Stimulated activated memory B cell treated with anti-CD40 and anti-IgM and Interleukin-4, amounts not matched to agents 10 μg/mL and 1 μg/mL and 100 μg/mL, for 72 hours (primary cell): ENCODE measurements at regions not wholly inside any gene's neighbourhood (a gene's known extent, or its start where the extent isn't known, plus 50 kb on each side); places are given as distances from the start of the nearest gene placed in this dataset.

ENCODE experiments used
- ATAC-seq: fragments of 150-1000 bp; cut with Tn5 transposase; 2 replicates; pipeline ENCODE4 v1.10.0; 2021
- H3K27ac Mint-ChIP-seq: one replicate; pipeline ENCODE4 v1.8.0; 2022; ENCODE audit warnings: mild to moderate bottlenecking, mixed read lengths
- H3K27me3 Mint-ChIP-seq: one replicate; pipeline ENCODE4 v1.8.0; 2022; ENCODE audit warnings: mixed read lengths
- H3K36me3 Mint-ChIP-seq: one replicate; pipeline ENCODE4 v1.8.0; 2022; ENCODE audit warnings: mixed read lengths
- H3K4me1 Mint-ChIP-seq: one replicate; pipeline ENCODE4 v1.8.0; 2022; ENCODE audit warnings: mixed read lengths
- H3K4me3 Mint-ChIP-seq: one replicate; pipeline ENCODE4 v1.8.0; 2022; ENCODE audit warnings: mild to moderate bottlenecking, moderate library complexity, mixed read lengths
- H3K9me3 Mint-ChIP-seq: one replicate; pipeline ENCODE4 v1.8.0; 2022; ENCODE audit warnings: mixed read lengths

DNA sequence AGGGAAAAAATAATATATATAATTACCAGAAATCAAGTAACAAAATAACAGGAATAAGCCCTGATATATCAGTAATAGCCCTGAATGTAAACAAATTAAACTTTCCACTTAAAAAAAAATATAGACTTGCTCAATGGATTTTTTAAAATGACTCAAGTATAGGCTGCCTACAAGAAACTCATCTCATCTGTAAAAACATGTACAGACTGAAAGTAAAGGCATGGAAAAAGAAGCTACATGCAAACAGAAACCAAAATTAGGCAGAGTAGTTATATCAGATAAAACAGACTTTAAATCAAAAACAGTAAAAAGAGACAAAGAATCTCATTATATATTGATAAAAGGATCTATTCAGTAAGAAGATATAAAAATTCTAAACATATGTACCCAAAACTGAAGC is 82.4 kb upstream of the STT3B start:
- H3K27ac Mint-ChIP-seq: no peak overlapping the region
- H3K27me3 Mint-ChIP-seq: peaks cover 28% of the 10 kb centered on the region
- peaks cover 14% of the 10 kb centered on the region for H3K4me1 Mint-ChIP-seq
- no peak for ATAC-seq
- H3K36me3 Mint-ChIP-seq: no peaks in the 10 kb centered on the region
- H3K9me3 Mint-ChIP-seq: peaks cover 4% of the 10 kb centered on the region
- no peak overlapping the region for H3K4me3 Mint-ChIP-seq

DNA sequence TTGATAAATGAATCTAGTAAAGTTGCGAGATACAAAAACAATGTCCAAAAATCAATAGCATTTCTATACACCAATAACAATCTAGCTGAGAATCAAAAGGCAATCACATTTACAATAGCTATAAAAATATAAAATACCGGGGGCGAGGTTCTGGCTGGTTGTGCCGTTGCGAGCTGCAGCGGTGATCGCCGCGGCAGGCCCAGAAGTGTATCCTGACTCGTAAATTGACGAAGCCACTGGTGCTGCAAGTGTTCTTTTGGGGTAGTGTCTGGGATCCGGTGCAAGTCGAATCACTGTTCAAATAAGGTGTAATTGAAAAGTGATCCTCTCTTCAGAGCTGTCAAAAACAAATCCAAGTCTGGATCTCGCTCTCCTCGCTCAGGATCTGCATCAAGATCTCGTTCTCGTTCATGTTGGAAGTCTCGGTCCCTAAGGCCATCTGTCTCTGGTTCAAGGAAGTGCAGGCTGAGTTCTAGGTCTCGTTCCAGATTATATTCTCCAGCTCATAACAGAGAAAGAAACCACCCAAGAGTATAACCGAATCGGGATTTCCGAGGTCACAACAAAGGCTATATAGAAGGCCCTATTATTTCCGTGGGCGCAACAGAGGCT is 80.1 kb upstream of the STT3B start:
- Mint-ChIP-seq H3K36me3 (no peaks in the 10 kb centered on the region), H3K4me3 (no peak overlapping the region), H3K9me3 (peaks cover 4% of the 10 kb centered on the region), H3K27ac (no peak overlapping the region), H3K27me3 (peaks cover 28% of the 10 kb centered on the region), H3K4me1 (peaks cover 23% of the 10 kb centered on the region)
- ATAC-seq: no peak

DNA sequence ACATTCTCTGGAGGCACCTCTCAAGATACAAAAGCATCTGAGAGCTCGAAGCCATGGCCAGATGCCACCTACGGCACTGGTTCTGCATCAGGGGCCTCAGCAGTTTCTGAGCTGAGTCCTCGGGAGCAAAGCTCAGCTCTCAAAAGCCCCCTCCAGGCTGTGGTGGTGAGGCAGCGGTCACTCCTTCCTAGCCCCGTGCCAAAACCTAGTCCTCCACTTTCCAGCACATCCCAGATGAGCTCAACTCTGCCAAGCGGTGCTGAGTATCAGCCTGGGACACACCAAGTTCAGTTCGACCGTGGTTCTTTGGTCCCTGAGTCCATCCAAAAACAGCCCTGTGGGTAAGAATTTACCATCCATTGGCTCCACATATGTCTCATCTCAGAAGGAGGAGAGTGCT is 79.3 kb upstream of the STT3B start:
- ATAC-seq: no peak
- peaks cover 21% of the 10 kb centered on the region for H3K4me1 Mint-ChIP-seq
- peaks cover 4% of the 10 kb centered on the region for H3K9me3 Mint-ChIP-seq
- H3K27me3 Mint-ChIP-seq: peaks cover 27% of the 10 kb centered on the region
- H3K36me3 Mint-ChIP-seq: no peaks in the 10 kb centered on the region
- H3K4me3 Mint-ChIP-seq: no peak overlapping the region
- H3K27ac Mint-ChIP-seq: no peak overlapping the region

DNA sequence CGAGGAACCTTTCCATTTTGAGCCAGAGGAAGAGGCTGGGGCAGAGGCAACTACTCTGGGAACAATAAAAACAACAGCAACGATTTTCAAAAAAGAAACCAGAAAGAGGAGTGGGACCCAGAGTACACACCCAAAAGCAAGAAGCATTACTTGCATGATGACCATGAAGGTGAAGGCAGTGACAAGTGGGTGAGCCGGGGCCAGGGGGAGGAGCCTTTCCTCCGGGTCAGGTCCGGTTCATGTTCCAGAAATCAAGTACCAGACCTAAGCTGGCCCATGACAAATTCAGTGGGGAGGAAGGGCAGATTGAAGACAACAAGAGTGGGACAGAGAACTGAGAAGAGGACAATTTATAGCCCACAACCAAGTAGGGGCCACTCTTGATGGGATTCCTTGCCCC is 77.2 kb upstream of the STT3B start:
- Mint-ChIP-seq H3K27ac (no peak overlapping the region), H3K27me3 (peaks cover 17% of the 10 kb centered on the region), H3K9me3 (no peaks in the 10 kb centered on the region), H3K36me3 (no peaks in the 10 kb centered on the region), H3K4me3 (no peak overlapping the region), H3K4me1 (peaks cover 13% of the 10 kb centered on the region)
- no peak for ATAC-seq

DNA sequence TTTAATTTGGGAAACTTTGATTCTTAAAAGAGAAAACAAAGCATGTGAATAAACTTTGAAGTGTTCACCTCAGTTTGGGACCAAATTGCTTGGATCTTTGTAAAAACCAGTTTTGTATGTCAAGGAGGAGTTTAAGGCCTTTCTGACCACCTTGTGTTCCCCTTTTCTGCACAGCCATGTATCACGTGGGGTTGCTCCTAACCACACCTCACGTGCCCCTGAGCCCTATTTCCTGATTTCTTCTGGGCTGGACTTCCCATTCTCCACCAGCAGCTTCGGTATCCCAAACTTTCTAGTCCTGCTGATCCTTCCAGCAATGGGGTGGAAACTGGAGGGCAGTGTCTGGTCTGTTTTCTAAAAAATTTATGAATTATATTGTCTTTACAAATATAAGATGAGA is 76.4 kb upstream of the STT3B start:
- ATAC-seq: no peak
- Mint-ChIP-seq H3K9me3 (no peaks in the 10 kb centered on the region), H3K27me3 (peaks cover 10% of the 10 kb centered on the region), H3K4me1 (peaks cover 13% of the 10 kb centered on the region), H3K36me3 (no peaks in the 10 kb centered on the region), H3K27ac (no peak overlapping the region), H3K4me3 (no peak overlapping the region)

DNA sequence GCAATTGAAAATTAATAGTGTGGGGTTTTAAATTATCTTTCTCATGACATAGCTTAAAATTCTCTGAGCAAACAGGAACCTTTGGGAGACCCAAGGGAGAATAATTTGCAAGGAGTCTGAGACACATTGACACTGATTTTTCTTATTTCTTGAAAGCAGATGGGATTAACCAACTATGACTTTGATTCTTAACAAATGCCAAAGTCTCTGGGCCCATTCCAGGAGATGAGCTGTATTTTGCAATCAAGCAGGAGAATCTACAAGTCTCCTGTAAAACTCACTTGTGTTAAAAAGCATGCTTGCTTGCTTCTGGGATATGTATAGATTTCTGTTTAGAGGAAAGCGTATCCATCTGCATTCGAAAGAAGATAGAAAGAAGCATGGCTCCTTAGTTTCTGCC is 71.3 kb upstream of the STT3B start:
- Mint-ChIP-seq H3K27ac (peak overlapping the region; percentile 85), H3K36me3 (no peaks in the 10 kb centered on the region), H3K4me3 (no peak overlapping the region), H3K4me1 (peaks cover 17% of the 10 kb centered on the region), H3K27me3 (no peaks in the 10 kb centered on the region), H3K9me3 (no peaks in the 10 kb centered on the region)
- no peak for ATAC-seq

DNA sequence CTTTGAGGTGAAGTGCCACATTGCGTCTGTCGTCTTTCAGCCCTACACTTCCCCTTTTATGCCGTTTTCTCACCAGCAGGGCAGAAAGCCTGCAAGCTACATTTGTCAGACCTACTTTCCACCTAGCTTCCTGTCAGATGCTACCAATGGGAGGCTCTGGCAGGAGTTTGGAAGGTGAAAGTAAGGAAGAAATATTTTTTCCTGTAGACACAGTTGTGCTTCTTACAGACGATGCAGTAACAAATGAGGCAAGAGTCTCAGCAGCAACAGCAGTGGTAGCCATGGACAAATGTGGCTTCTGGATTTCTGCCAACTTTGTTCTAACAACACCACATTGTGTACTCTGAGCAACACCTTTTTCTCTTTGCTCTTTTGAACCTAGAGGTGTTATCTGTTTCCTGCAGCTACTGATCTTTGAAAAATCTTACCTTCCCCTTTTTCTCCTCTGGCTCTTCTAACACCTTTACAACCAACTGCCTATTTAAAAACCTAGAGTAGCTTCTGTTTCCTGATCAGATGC is 70.6 kb upstream of the STT3B start:
- Mint-ChIP-seq H3K27me3 (no peaks in the 10 kb centered on the region), H3K4me3 (no peak overlapping the region), H3K36me3 (no peaks in the 10 kb centered on the region), H3K9me3 (no peaks in the 10 kb centered on the region), H3K4me1 (peaks cover 15% of the 10 kb centered on the region), H3K27ac (peak overlapping the region; percentile 85)
- peak; percentile 87 for ATAC-seq

DNA sequence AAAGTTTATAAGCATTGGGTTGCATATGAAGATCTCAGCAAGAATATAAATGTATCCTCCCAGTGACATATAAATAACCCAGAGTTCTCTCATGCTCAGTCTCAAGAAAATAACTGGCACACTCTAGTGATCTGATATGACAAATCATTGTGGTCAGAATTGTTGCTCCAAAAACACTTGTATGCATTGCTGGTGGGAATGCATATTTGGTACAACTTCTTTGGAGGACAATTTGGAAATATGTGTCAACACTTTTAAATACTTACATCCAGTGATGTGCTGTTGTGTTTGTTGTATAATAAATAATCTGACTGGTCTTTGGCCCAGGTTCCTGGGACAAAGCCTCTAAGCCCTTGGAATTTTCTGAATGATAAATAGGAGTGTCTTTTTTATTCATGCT is 66.7 kb upstream of the STT3B start:
- Mint-ChIP-seq H3K27me3 (no peaks in the 10 kb centered on the region), H3K4me1 (peaks cover 15% of the 10 kb centered on the region), H3K9me3 (no peaks in the 10 kb centered on the region), H3K4me3 (no peak overlapping the region), H3K27ac (no peak overlapping the region), H3K36me3 (no peaks in the 10 kb centered on the region)
- ATAC-seq: no peak

DNA sequence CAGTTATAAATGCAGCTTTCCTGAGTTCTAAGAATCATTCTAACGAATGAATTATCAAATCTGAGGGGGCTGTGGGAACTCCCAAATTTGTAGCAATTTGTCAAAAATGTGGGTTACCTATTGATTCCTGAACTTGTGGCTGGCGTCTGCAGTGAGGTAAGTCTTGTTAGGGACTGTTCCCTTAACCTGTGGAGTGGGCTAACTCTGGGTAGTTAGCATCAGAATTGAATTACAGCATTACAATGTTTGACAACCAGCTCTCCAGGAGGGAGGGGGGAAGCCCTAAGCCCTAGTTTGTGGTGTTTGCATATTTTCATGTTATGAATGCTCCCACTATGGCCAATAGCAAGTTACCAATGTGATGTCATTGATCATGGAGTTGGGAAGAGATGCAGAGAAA is 65.9 kb upstream of the STT3B start:
- Mint-ChIP-seq H3K9me3 (no peaks in the 10 kb centered on the region), H3K27ac (no peak overlapping the region), H3K4me1 (peaks cover 11% of the 10 kb centered on the region), H3K36me3 (no peaks in the 10 kb centered on the region), H3K4me3 (no peak overlapping the region), H3K27me3 (no peaks in the 10 kb centered on the region)
- no peak for ATAC-seq

DNA sequence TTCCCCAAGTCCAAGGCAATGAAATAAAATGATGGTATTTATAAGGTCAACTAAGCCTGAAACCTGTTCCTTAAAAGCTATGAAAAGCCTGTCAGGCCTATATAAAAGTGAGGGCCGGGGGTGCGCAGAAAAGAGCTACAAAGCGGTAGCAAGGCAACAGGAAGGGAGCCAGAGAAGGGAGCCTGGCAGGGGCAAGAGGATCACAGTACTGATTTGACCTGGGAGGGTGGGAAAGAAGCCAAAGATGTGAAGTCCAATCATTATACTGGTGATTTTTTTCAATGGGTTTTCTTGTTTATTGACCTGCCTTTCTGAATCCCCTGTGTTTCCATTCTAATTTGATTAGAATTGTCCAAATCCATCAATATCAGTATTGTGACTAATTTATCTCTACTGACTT is 64.3 kb upstream of the STT3B start:
- H3K36me3 Mint-ChIP-seq: no peaks in the 10 kb centered on the region
- H3K27ac Mint-ChIP-seq: no peak overlapping the region
- H3K27me3 Mint-ChIP-seq: no peaks in the 10 kb centered on the region
- peaks cover 6% of the 10 kb centered on the region for H3K4me1 Mint-ChIP-seq
- ATAC-seq: no peak
- H3K9me3 Mint-ChIP-seq: peaks cover 8% of the 10 kb centered on the region
- H3K4me3 Mint-ChIP-seq: no peak overlapping the region

DNA sequence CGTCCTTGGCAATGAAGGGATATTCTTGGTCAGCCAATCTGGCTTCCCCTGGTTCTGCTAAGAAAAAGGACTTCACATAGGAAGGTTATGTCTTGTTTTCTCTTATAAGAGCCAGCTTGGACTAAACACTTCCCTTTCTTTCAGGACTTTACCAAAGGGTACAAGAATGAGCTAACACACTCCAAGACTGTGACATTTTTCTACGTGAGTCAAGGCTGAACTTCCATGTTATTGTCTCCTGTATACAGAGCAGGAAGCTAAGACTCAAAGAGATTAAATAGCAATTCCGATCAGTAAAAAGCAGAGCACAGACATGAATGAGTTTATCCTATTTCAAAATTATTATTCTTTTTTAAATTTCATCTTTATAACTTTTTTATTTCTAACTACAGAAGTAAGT is 63.3 kb upstream of the STT3B start:
- Mint-ChIP-seq H3K27me3 (no peaks in the 10 kb centered on the region), H3K9me3 (peaks cover 9% of the 10 kb centered on the region), H3K27ac (no peak overlapping the region), H3K4me1 (peaks cover 6% of the 10 kb centered on the region), H3K4me3 (no peak overlapping the region), H3K36me3 (no peaks in the 10 kb centered on the region)
- ATAC-seq: no peak

DNA sequence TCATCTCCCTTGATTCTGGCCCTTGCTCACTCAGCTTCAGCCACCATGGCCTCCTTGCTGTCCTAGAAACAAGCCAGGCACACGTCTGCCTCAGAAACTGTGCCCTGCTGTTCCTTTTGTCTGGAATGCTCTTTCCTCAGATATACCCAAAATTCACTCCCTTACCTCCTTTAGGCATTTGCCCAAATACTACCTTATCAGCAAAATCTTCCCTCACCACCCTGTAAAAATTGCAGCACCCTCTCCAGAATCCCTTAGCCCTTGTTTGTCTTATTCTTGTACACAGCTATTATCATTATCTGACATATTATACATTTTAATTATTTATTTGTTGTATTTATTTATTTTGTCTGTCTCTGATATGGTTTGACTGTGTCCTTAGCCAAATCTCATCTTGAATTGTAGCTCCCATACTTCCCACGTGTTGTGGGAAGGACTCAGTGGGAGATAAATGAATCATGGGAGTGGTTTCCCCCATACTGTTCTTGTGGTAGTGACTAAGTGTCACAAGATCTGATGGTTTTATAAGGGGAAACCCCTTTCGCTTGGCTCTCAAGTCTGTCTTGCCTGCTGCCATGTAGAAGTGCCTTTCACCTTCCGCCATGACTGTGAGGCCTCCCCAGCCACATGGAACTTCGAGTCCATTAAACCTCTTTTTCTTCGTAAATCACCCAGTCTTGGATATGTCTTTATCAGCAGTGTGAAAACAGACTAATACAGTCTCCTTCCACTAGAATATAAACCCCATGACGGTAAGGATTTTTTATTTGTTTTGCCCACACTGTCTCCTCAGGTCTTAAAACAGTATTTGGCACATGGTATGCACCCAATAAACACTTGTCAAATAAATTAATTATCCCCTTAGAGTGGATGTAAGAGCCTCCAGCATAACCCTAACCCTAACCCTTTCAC is 60.0 kb upstream of the STT3B start:
- H3K4me1 Mint-ChIP-seq: peaks cover 12% of the 10 kb centered on the region
- peaks cover 9% of the 10 kb centered on the region for H3K9me3 Mint-ChIP-seq
- no peak overlapping the region for H3K27ac Mint-ChIP-seq
- ATAC-seq: no peak
- H3K4me3 Mint-ChIP-seq: no peak overlapping the region
- H3K27me3 Mint-ChIP-seq: no peaks in the 10 kb centered on the region
- no peaks in the 10 kb centered on the region for H3K36me3 Mint-ChIP-seq

DNA sequence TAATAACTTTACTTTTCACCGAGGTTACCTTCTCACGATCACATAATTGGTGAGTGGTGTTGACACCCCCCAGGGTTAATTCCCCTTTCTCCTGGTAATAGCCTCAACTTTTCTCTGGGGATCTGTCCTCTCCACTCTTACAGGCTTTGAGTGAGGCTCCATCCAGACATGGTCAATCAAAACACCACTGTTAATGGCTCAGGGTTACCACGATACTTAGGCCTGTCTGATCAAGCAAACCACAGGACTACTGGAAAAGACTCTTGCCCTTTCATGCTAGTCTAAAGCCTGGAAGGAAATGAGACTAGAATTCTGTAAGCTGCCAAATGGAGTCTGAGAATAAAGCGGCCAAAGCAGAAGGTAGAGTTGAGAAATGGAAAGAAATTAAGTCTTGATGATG is 56.5 kb upstream of the STT3B start:
- Mint-ChIP-seq H3K9me3 (peaks cover 11% of the 10 kb centered on the region), H3K4me1 (peaks cover 14% of the 10 kb centered on the region), H3K27me3 (no peaks in the 10 kb centered on the region), H3K36me3 (peaks cover 6% of the 10 kb centered on the region), H3K4me3 (no peak overlapping the region), H3K27ac (no peak overlapping the region)
- no peak for ATAC-seq

DNA sequence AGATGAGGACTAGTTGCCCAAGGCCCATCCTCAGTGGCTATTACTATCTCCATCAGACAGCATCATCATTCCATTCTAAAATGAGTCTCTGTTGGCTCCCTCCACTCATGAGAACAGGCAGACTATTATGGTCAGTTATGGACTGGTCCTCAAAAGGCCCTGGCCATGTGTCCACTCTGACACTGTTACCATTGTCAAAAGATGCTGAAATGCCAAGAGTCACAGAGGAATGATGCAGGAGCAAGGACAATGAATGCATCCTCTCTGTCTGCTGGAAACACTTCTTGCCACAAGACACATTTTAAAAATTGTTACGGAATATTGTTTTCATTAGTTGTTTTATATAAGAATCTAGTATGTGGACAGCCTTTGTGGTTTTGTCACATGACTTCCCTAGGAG is 53.3 kb upstream of the STT3B start:
- ATAC-seq: no peak
- Mint-ChIP-seq H3K27ac (no peak overlapping the region), H3K27me3 (no peaks in the 10 kb centered on the region), H3K4me1 (peaks cover 8% of the 10 kb centered on the region), H3K36me3 (peaks cover 6% of the 10 kb centered on the region), H3K9me3 (peaks cover 3% of the 10 kb centered on the region), H3K4me3 (no peak overlapping the region)

DNA sequence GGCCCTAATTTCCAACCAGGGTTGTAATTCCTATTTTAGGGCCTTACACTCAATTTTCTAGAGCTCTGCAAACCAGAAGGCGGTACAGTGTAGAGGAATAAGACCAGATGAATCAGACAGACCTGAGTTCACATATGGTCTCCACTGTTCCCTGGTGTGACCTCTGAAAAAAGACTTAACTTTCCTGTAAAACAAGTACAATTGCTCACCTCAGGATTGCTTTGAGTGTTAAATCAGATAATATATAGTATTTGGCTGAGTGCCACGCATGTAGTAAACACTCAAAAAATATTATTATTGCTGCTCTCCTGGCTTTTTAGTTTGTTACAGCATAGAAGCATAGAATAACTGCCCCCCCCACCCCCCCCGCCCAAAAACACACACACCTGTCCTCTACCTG is 51.0 kb upstream of the STT3B start:
- H3K4me1 Mint-ChIP-seq: peaks cover 8% of the 10 kb centered on the region
- ATAC-seq: no peak
- H3K9me3 Mint-ChIP-seq: peaks cover 3% of the 10 kb centered on the region
- no peak overlapping the region for H3K4me3 Mint-ChIP-seq
- H3K27ac Mint-ChIP-seq: no peak overlapping the region
- H3K27me3 Mint-ChIP-seq: no peaks in the 10 kb centered on the region
- H3K36me3 Mint-ChIP-seq: peaks cover 6% of the 10 kb centered on the region
